Suprapubic skin (tissue), 4 donors: ENCODE measurements at regions not wholly inside any gene's neighbourhood (a gene's known extent, or its start where the extent isn't known, plus 50 kb on each side); places are given as distances from the start of the nearest gene placed in this dataset.

Experiments used
- DNase-seq, 2 donors: peaks; one replicate each; pipeline ENCODE4 v3.0.0-alpha.2; 2019; ENCODE audit warnings: low spot score in 2 of 2
- H3K27ac ChIP-seq: fragments of 200-600 bp; sonication (generic); one replicate; pipeline ENCODE4 v1.5.1; 2019
- H3K27me3 ChIP-seq: fragments of 200-600 bp; sonication (generic); one replicate; pipeline ENCODE4 v1.5.1; 2019
- H3K36me3 ChIP-seq: fragments of 200-600 bp; sonication (generic); one replicate; pipeline ENCODE4 v1.5.1; 2019
- H3K4me1 ChIP-seq: fragments of 200-600 bp; sonication (generic); one replicate; pipeline ENCODE4 v1.5.1; 2019
- H3K4me3 ChIP-seq: fragments of 200-600 bp; sonication (generic); one replicate; pipeline ENCODE4 v1.5.1; 2019; ENCODE audit warnings: mild to moderate bottlenecking
- H3K9me3 ChIP-seq: fragments of 200-600 bp; sonication (generic); one replicate; pipeline ENCODE4 v1.5.1; 2019
- CTCF ChIP-seq, 2 donors: fragments of 200-600 bp in 1 of 2; fragments of 450-650 bp in 1 of 2; sonication (generic) in 1 of 2; IDR thresholded peaks; one replicate each; pipeline ENCODE4 v1.5.1; 2016 to 2019; ENCODE audit warnings: antibody characterized with exemption in 2 of 2, mild to moderate bottlenecking in 1 of 2, moderate library complexity in 1 of 2
- EP300 ChIP-seq: sonication (generic); formaldehyde crosslinking; IDR thresholded peaks from one replicate; pipeline ENCODE4 v1.6.1; 2017; ENCODE audit warnings: antibody characterized with exemption
- POLR2A ChIP-seq, 2 donors: fragments of 450-650 bp; IDR thresholded peaks; one replicate each; pipeline ENCODE4 v1.6.1; 2017; ENCODE audit warnings: antibody characterized with exemption in 2 of 2, mild to moderate bottlenecking in 2 of 2, moderate library complexity in 2 of 2
- POLR2AphosphoS5 ChIP-seq, 3 donors: sonication (generic); formaldehyde crosslinking; IDR thresholded peaks; one replicate each; pipeline ENCODE4 v1.6.1; 2017; ENCODE audit warnings: antibody characterized with exemption in 3 of 3
- WGBS: methylation state at CpG from one replicate; pipeline ENCODE4 v1.1.5; 2018; 5-methylcytosine and 5-hydroxymethylcytosine counted together

- Histone ChIP-seq H3K36me3 (no peaks in the 10 kb centered on the region), H3K4me3 (no peak overlapping the region), H3K4me1 (no peaks in the 10 kb centered on the region), H3K9me3 (no peaks in the 10 kb centered on the region), H3K27ac (no peak overlapping the region), H3K27me3 (no peaks in the 10 kb centered on the region)
- DNase-seq = no peak
- TF ChIP-seq POLR2A (IDR thresholded peaks at IDR 0.05) (no peak), POLR2AphosphoS5 (IDR thresholded peaks at IDR 0.05) (no peak), CTCF (IDR thresholded peaks at IDR 0.05) (no peak), EP300 (no peak)
Measured at GRCh38 chr5:17089001-17089400, 128.4 kb upstream of the BASP1 start.

GRCh38 chr5:17089690-17090089, 127.7 kb upstream of the BASP1 start:
- Histone ChIP-seq H3K4me1 (no peaks in the 10 kb centered on the region), H3K27me3 (no peaks in the 10 kb centered on the region), H3K36me3 (no peaks in the 10 kb centered on the region), H3K27ac (no peak overlapping the region), H3K9me3 (no peaks in the 10 kb centered on the region), H3K4me3 (no peak overlapping the region)
- no peak for TF ChIP-seq POLR2AphosphoS5 (IDR thresholded peaks at IDR 0.05)
- TF ChIP-seq CTCF (IDR thresholded peaks at IDR 0.05) = no peak
- TF ChIP-seq POLR2A (IDR thresholded peaks at IDR 0.05) = no peak
- no peak for TF ChIP-seq EP300
- WGBS = 100% methylated on average over 2 of the region's 2 CpGs
- no peak for DNase-seq

- Histone ChIP-seq H3K27ac (no peak overlapping the region), H3K4me3 (no peak overlapping the region), H3K9me3 (no peaks in the 10 kb centered on the region), H3K27me3 (no peaks in the 10 kb centered on the region), H3K36me3 (no peaks in the 10 kb centered on the region), H3K4me1 (peaks cover 5% of the 10 kb centered on the region)
- no peak for DNase-seq
- TF ChIP-seq POLR2AphosphoS5 (IDR thresholded peaks at IDR 0.05) (no peak), POLR2A (IDR thresholded peaks at IDR 0.05) (no peak), EP300 (no peak), CTCF (IDR thresholded peaks at IDR 0.05) (no peak)
- 92% methylated on average over 5 of the region's 5 CpGs for WGBS
Measured at GRCh38 chr5:17090839-17091238, 126.6 kb upstream of the BASP1 start.

GRCh38 chr5:17094830-17095229, 122.6 kb upstream of the BASP1 start:
- 40% methylated on average over 7 of the region's 7 CpGs for WGBS
- DNase-seq = no peak

GRCh38 chr5:17096952-17097695, 120.3 kb upstream of the BASP1 start:
- Histone ChIP-seq H3K36me3 (no peaks in the 10 kb centered on the region), H3K4me1 (peaks cover 10% of the 10 kb centered on the region), H3K4me3 (no peak overlapping the region), H3K27me3 (no peaks in the 10 kb centered on the region), H3K9me3 (no peaks in the 10 kb centered on the region), H3K27ac (no peak overlapping the region)
- DNase-seq = no peak
- WGBS = 61% methylated on average over 15 of the region's 15 CpGs
- no peak for TF ChIP-seq POLR2A (IDR thresholded peaks at IDR 0.05)
- TF ChIP-seq CTCF (IDR thresholded peaks at IDR 0.05) = no peak
- TF ChIP-seq EP300 = no peak
- no peak for TF ChIP-seq POLR2AphosphoS5 (IDR thresholded peaks at IDR 0.05)

More at GRCh38 chr5:17094830-17095229, 122.6 kb upstream of the BASP1 start:
- Histone ChIP-seq H3K4me1 (peaks cover 10% of the 10 kb centered on the region), H3K4me3 (no peak overlapping the region), H3K27ac (no peak overlapping the region), H3K27me3 (no peaks in the 10 kb centered on the region), H3K9me3 (no peaks in the 10 kb centered on the region), H3K36me3 (no peaks in the 10 kb centered on the region)
- TF ChIP-seq EP300 = no peak
- TF ChIP-seq POLR2AphosphoS5 (IDR thresholded peaks at IDR 0.05) = no peak
- TF ChIP-seq CTCF (IDR thresholded peaks at IDR 0.05) = no peak
- TF ChIP-seq POLR2A (IDR thresholded peaks at IDR 0.05) = no peak
